GM12878 (cell line): ENCODE measurements at regions not wholly inside any gene's neighbourhood (a gene's known extent, or its start where the extent isn't known, plus 50 kb on each side); places are given as distances from the start of the nearest gene placed in this dataset.
A peak's percentile ranks its signal among the peaks of the same experiment; 100 is the strongest.

Experiments used
- CEBPB ChIP-seq, 2 experiments: fragments of 150-350 bp in 1 of 2; IDR thresholded peaks; 2 replicates each; pipeline ENCODE4 v1.6.1; 2012 to 2014; ENCODE audit warnings: low read depth in 2 of 2, low read length in 2 of 2, borderline replicate concordance in 1 of 2, inconsistent platforms in 1 of 2
- CHD4 ChIP-seq: fragments of 200-600 bp; sonication (generic); IDR thresholded peaks from 2 replicates; pipeline ENCODE4 v1.6.1; 2016; ENCODE audit warnings: mild to moderate bottlenecking
- CUX1 ChIP-seq: IDR thresholded peaks from 2 replicates; pipeline ENCODE4 v1.6.1; 2012; ENCODE audit warnings: improper control_type of control experiment, low read depth, low read length; ENCODE audit not compliant: insufficient replicate concordance
- DPF2 ChIP-seq: fragments of 450-650 bp; IDR thresholded peaks from 2 replicates; pipeline ENCODE4 v1.6.1; 2017; ENCODE audit warnings: mild to moderate bottlenecking
- E2F4 ChIP-seq: IDR thresholded peaks from 2 replicates; pipeline ENCODE4 v1.6.1; 2012; ENCODE audit warnings: low read depth, low read length, improper control_type of control experiment
- EED ChIP-seq: sonication (generic); IDR thresholded peaks from 2 replicates; pipeline ENCODE4 v1.6.1; 2016; ENCODE audit warnings: antibody characterized with exemption, low read depth
- ELK1 ChIP-seq: IDR thresholded peaks from 2 replicates; pipeline ENCODE4 v1.6.1; 2012; ENCODE audit warnings: low read depth, low read length, improper control_type of control experiment
- FOXM1 ChIP-seq: IDR thresholded peaks from 2 replicates; pipeline ENCODE4 v1.6.1; 2012; ENCODE audit warnings: low read depth, mild to moderate bottlenecking, inconsistent platforms, low read length, moderate library complexity
- HDAC2 ChIP-seq: fragments of 200-600 bp; sonication (generic); IDR thresholded peaks from 2 replicates; pipeline ENCODE4 v1.6.1; 2017
- IKZF2 ChIP-seq, 2 experiments: fragments of 450-650 bp; IDR thresholded peaks; 2 replicates each; pipeline ENCODE4 v1.6.1; 2017; ENCODE audit warnings: mild to moderate bottlenecking in 2 of 2, moderate library complexity in 2 of 2
- MEF2B ChIP-seq: fragments of 450-650 bp; IDR thresholded peaks from 2 replicates; pipeline ENCODE4 v1.6.1; 2018; ENCODE audit warnings: mild to moderate bottlenecking, moderate library complexity; ENCODE audit not compliant: partially characterized antibody, poor library complexity, severe bottlenecking
- NBN ChIP-seq: fragments of 450-650 bp; IDR thresholded peaks from 2 replicates; pipeline ENCODE4 v1.6.1; 2016
- NFYB ChIP-seq: IDR thresholded peaks from 2 replicates; pipeline ENCODE4 v1.6.1; 2011; ENCODE audit warnings: low read depth, mild to moderate bottlenecking, low read length, improper control_type of control experiment, moderate library complexity; ENCODE audit not compliant: insufficient read depth
- NR2C2 ChIP-seq: IDR thresholded peaks from 2 replicates; pipeline ENCODE4 v1.6.1; 2011; ENCODE audit warnings: borderline replicate concordance, low read depth; ENCODE audit not compliant: control insufficient read depth, insufficient read length
- NR2F1 ChIP-seq: fragments of 450-650 bp; conservative IDR thresholded peaks from 2 replicates; pipeline ENCODE4 v1.6.1; 2017; ENCODE audit warnings: mild to moderate bottlenecking
- RBBP5 ChIP-seq: fragments of 200-600 bp; sonication (generic); conservative IDR thresholded peaks from 2 replicates; pipeline ENCODE4 v1.6.1; 2016
- SP1 ChIP-seq: IDR thresholded peaks from one replicate; pipeline ENCODE4 v1.6.1; 2011; ENCODE audit warnings: low read depth, low read length
- SUZ12 ChIP-seq: fragments of 200-600 bp; sonication (generic); IDR thresholded peaks from one replicate; pipeline ENCODE4 v1.6.1; 2018; ENCODE audit warnings: antibody characterized with exemption, mild to moderate bottlenecking; ENCODE audit not compliant: unreplicated experiment
- ZBED1 ChIP-seq: IDR thresholded peaks from 2 replicates; pipeline ENCODE4 v1.6.1; 2016; ENCODE audit warnings: borderline replicate concordance
- ZNF592 ChIP-seq: fragments of 450-650 bp; IDR thresholded peaks from 2 replicates; pipeline ENCODE4 v1.6.1; 2017; ENCODE audit warnings: mild to moderate bottlenecking, moderate library complexity

GRCh38 chr1:116226017-116226416 is 114.8 kb downstream of the MAB21L3 start (continued):
- TF ChIP-seq CUX1, result no peak
- TF ChIP-seq NR2C2, result no peak
- TF ChIP-seq SUZ12, result no peak
- TF ChIP-seq CHD4, result no peak
- peak; percentile 75 for TF ChIP-seq EED
- peak; percentile 85 to 88 for TF ChIP-seq IKZF2 (IDR thresholded peaks at IDR 0.05)
- no peak for TF ChIP-seq FOXM1
- TF ChIP-seq NR2F1, result no peak
- TF ChIP-seq DPF2, result no peak
- TF ChIP-seq ZBED1, result no peak
- no peak for TF ChIP-seq ZNF592
- TF ChIP-seq CEBPB (IDR thresholded peaks at IDR 0.05; ENCODE audit: borderline replicate concordance in 1 of 2, low read depth in 2 of 2, low read length in 2 of 2), result no peak
- TF ChIP-seq RBBP5, result no peak
- TF ChIP-seq SP1, result no peak
- peak; percentile 95 for TF ChIP-seq MEF2B
- TF ChIP-seq NBN, result peak; percentile 58; the same call in 1 of the 2 replicates
- TF ChIP-seq HDAC2, result no peak
- TF ChIP-seq ELK1, result no peak
- no peak for TF ChIP-seq E2F4
- TF ChIP-seq NFYB, result no peak
